ENCODE measurements at regions not wholly inside any gene's neighbourhood (a gene's known extent, or its start where the extent isn't known, plus 50 kb on each side); places are given as distances from the start of the nearest gene placed in this dataset.

DNA sequence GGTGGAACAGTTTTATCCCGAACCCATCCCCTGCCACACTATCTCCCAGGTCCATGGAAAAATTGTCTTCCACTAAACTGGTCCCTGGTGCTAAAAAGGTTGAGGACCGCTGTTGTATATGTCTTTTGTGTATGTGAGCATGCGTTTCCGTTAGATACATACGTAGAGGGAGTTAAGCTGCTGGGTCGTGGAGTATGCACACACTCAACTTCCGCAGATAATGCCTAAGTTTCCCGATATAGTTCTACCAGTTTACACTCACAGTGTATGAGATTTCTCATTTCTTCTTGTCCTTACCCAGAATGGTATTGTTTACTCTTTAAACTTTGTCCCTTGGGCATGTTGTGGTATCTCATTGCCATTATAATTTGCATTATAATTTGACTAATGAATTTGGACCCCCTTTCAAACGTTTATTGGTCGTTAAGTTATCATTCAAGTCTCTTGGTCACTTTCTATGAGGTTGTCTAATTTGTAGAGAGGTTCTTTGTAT is 50.5 kb upstream of the SCAF8 start:
- Mint-ChIP-seq H3K27me3 (no peaks in the 10 kb centered on the region), H3K27ac (no peak overlapping the region), H3K4me3 (ENCODE audit: low read depth) (no peak overlapping the region), H3K4me1 (ENCODE audit: low read depth) (peaks cover 3% of the 10 kb centered on the region), H3K36me3 (ENCODE audit: insufficient read depth) (no peaks in the 10 kb centered on the region), H3K9me3 (ENCODE audit: low read depth) (no peaks in the 10 kb centered on the region)
- TF ChIP-seq, protein P1, sequence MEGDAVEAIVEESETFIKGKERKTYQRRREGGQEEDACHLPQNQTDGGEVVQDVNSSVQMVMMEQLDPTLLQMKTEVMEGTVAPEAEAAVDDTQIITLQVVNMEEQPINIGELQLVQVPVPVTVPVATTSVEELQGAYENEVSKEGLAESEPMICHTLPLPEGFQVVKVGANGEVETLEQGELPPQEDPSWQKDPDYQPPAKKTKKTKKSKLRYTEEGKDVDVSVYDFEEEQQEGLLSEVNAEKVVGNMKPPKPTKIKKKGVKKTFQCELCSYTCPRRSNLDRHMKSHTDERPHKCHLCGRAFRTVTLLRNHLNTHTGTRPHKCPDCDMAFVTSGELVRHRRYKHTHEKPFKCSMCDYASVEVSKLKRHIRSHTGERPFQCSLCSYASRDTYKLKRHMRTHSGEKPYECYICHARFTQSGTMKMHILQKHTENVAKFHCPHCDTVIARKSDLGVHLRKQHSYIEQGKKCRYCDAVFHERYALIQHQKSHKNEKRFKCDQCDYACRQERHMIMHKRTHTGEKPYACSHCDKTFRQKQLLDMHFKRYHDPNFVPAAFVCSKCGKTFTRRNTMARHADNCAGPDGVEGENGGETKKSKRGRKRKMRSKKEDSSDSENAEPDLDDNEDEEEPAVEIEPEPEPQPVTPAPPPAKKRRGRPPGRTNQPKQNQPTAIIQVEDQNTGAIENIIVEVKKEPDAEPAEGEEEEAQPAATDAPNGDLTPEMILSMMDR (IDR thresholded peaks at IDR 0.05; ENCODE audit: unreplicated experiment): no peak
- no peak for DNase-seq (ENCODE audit: low spot score, unreplicated experiment)

Measured in progenitor cell of endocrine pancreas (in vitro differentiated cells).